Esophagus muscularis mucosa (tissue), 4 donors: ENCODE measurements at regions not wholly inside any gene's neighbourhood (a gene's known extent, or its start where the extent isn't known, plus 50 kb on each side); places are given as distances from the start of the nearest gene placed in this dataset.

Experiments
- EP300 ChIP-seq: sonication (generic); formaldehyde crosslinking; IDR thresholded peaks from one replicate; pipeline ENCODE4 v1.6.1; 2017; ENCODE audit warnings: antibody characterized with exemption
- POLR2A ChIP-seq: fragments of 450-650 bp; IDR thresholded peaks from one replicate; pipeline ENCODE4 v1.6.1; 2017; ENCODE audit warnings: antibody characterized with exemption, moderate library complexity, mild to moderate bottlenecking, low read depth
- POLR2AphosphoS5 ChIP-seq, 2 donors: sonication (generic); formaldehyde crosslinking; IDR thresholded peaks; one replicate each; pipeline ENCODE4 v1.6.1; 2017; ENCODE audit warnings: antibody characterized with exemption in 2 of 2
- TF ChIP-seq, protein P1 (sequence below), 3 experiments: fragments of 200-600 bp in 2 of 3; fragments of 450-650 bp in 1 of 3; sonication (generic) in 2 of 3; IDR thresholded peaks; one replicate each; pipeline ENCODE4 v1.5.1; 2017 to 2019; ENCODE audit warnings: antibody characterized with exemption in 3 of 3, mild to moderate bottlenecking in 2 of 3, moderate library complexity in 1 of 3

GRCh38 chr16:50974438-50975036, 176.5 kb downstream of the SALL1 start:
- no peak for TF ChIP-seq POLR2A
- TF ChIP-seq, protein P1, sequence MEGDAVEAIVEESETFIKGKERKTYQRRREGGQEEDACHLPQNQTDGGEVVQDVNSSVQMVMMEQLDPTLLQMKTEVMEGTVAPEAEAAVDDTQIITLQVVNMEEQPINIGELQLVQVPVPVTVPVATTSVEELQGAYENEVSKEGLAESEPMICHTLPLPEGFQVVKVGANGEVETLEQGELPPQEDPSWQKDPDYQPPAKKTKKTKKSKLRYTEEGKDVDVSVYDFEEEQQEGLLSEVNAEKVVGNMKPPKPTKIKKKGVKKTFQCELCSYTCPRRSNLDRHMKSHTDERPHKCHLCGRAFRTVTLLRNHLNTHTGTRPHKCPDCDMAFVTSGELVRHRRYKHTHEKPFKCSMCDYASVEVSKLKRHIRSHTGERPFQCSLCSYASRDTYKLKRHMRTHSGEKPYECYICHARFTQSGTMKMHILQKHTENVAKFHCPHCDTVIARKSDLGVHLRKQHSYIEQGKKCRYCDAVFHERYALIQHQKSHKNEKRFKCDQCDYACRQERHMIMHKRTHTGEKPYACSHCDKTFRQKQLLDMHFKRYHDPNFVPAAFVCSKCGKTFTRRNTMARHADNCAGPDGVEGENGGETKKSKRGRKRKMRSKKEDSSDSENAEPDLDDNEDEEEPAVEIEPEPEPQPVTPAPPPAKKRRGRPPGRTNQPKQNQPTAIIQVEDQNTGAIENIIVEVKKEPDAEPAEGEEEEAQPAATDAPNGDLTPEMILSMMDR (IDR thresholded peaks at IDR 0.05): no peak
- no peak for TF ChIP-seq POLR2AphosphoS5 (IDR thresholded peaks at IDR 0.05)
- TF ChIP-seq EP300: no peak
